ENCODE measurements at regions not wholly inside any gene's neighbourhood (a gene's known extent, or its start where the extent isn't known, plus 50 kb on each side); places are given as distances from the start of the nearest gene placed in this dataset.
A peak's percentile ranks its signal among the peaks of the same experiment; 100 is the strongest.

DNA sequence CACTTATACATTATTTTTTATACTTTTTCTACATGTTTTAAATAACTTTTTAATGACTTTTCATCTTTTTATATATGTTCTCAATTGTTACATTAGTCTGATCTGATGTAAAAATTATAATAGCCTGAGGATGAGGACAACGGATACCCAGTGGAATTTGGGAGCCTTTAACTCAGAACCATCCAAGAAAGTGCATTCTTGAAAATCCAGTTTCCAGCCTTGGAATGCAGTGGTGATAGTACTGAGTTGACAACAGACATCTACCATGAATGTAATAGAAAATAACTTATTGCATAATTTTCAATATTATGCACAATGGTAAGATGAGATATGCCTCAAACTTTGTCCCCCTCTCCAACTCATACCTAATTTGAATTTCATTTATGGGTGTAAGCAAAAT, 120.7 kb upstream of the ZC3H15 start:
- Histone ChIP-seq H3K4me3 (no peak overlapping the region), H3K9me3 (no peaks in the 10 kb centered on the region), H3K36me3 (ENCODE audit: low read depth, missing control alignments) (no peaks in the 10 kb centered on the region), H3K27ac (no peak overlapping the region), H3K27me3 (no peaks in the 10 kb centered on the region), H3K4me1 (no peaks in the 10 kb centered on the region)
- TF ChIP-seq, protein P1, sequence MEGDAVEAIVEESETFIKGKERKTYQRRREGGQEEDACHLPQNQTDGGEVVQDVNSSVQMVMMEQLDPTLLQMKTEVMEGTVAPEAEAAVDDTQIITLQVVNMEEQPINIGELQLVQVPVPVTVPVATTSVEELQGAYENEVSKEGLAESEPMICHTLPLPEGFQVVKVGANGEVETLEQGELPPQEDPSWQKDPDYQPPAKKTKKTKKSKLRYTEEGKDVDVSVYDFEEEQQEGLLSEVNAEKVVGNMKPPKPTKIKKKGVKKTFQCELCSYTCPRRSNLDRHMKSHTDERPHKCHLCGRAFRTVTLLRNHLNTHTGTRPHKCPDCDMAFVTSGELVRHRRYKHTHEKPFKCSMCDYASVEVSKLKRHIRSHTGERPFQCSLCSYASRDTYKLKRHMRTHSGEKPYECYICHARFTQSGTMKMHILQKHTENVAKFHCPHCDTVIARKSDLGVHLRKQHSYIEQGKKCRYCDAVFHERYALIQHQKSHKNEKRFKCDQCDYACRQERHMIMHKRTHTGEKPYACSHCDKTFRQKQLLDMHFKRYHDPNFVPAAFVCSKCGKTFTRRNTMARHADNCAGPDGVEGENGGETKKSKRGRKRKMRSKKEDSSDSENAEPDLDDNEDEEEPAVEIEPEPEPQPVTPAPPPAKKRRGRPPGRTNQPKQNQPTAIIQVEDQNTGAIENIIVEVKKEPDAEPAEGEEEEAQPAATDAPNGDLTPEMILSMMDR (IDR thresholded peaks at IDR 0.05) = no peak
- TF ChIP-seq POLR2A (IDR thresholded peaks at IDR 0.05) = no peak
- WGBS, 2 donors = 65 to 76% methylated on average over 1 of the region's 1 CpG
- intact Hi-C loops (cut with DNase I; ENCODE audit: low total_unique reads) = no loop called here
- DNase-seq = no peak

DNA sequence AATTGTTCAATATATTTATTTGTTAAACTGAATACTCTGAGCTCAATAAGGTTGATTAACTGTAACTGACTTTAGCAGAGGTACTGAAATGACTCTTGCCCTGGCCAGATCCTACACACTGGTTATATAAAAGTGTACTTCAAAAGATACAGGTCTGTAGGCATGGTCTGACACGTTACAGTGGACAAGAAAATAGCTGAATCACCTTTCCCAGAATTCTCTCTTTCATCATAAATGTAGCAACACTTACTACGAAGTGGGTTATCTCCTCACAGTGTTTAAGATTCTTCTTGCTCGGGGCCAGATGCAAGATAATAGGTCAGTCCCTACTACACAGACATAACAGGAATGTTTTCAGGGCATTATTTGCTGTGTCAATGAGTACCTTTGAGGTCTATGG, 107.0 kb upstream of the ZC3H15 start:
- intact Hi-C loops (cut with DNase I; ENCODE audit: low total_unique reads) = no loop called here
- TF ChIP-seq, protein P1 (IDR thresholded peaks at IDR 0.05) = no peak
- TF ChIP-seq POLR2A (IDR thresholded peaks at IDR 0.05) = no peak
- no peaks in the 10 kb centered on the region for H3K27me3 ChIP-seq
- peak; percentile 14 for DNase-seq
- no peak overlapping the region for H3K4me3 ChIP-seq
- H3K27ac ChIP-seq = no peak overlapping the region
- H3K36me3 ChIP-seq (ENCODE audit: low read depth, missing control alignments) = no peaks in the 10 kb centered on the region
- 61 to 78% methylated on average over 3 of the region's 3 CpGs for WGBS, 2 donors
- no peaks in the 10 kb centered on the region for H3K9me3 ChIP-seq
- no peaks in the 10 kb centered on the region for H3K4me1 ChIP-seq

DNA sequence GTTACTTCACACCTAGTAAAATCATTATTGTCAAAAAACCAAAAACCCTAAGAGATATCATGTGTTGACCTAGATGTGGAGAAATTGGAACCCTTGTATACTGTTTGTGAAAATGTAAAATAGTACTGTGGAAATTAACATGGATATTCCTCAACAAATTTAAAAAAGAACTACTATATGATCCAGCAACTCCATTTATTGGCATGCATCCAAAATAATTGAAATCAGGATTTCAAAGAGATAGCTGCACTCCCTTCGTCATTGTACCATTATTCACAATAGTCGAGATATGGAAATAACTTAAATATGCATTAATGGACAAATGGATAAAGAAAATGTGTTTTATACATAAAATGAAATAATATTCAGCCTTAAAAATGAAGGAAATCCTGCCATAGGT, 105.3 kb upstream of the ZC3H15 start:
- intact Hi-C loops (cut with DNase I; ENCODE audit: low total_unique reads) = no loop called here

DNA sequence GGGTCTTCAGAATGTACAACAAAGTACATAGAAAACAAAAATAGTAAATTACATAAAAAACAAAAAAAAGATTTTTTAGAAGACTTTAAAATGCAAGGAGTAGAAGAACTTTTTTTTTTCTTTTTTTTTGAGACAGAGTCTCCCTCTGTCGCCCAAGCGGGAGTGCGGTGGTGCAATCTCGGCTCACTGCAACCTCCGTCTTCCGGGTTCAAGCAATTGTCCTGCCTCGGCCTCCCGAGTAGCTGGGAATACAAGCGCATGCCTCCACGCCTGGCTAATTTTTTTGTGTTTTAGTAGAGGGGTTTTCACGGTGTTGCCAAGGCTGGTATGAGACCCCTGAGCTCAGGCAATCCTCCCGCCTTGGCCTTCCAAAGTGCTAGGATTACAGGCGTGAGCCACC, 104.5 kb upstream of the ZC3H15 start:
- Histone ChIP-seq H3K27me3 (no peaks in the 10 kb centered on the region), H3K27ac (no peak overlapping the region), H3K4me1 (no peaks in the 10 kb centered on the region), H3K9me3 (no peaks in the 10 kb centered on the region), H3K36me3 (ENCODE audit: low read depth, missing control alignments) (no peaks in the 10 kb centered on the region), H3K4me3 (no peak overlapping the region)
- DNase-seq = no peak
- TF ChIP-seq, protein P1 (IDR thresholded peaks at IDR 0.05) = no peak
- no peak for TF ChIP-seq POLR2A (IDR thresholded peaks at IDR 0.05)
- WGBS, 2 donors = 60 to 80% methylated on average over 13 of the region's 13 CpGs
- intact Hi-C loops (cut with DNase I; ENCODE audit: low total_unique reads) = no loop called here

More for the DNA sequence above, 105.3 kb upstream of the ZC3H15 start:
- H3K9me3 ChIP-seq = no peaks in the 10 kb centered on the region
- H3K27ac ChIP-seq = no peak overlapping the region
- H3K4me1 ChIP-seq = no peaks in the 10 kb centered on the region
- H3K27me3 ChIP-seq = no peaks in the 10 kb centered on the region
- no peaks in the 10 kb centered on the region for H3K36me3 ChIP-seq (ENCODE audit: low read depth, missing control alignments)
- DNase-seq = no peak
- 73 to 83% methylated on average over 2 of the region's 2 CpGs for WGBS, 2 donors
- no peak for TF ChIP-seq POLR2A (IDR thresholded peaks at IDR 0.05)
- TF ChIP-seq, protein P1 (IDR thresholded peaks at IDR 0.05) = no peak
- H3K4me3 ChIP-seq = no peak overlapping the region

DNA sequence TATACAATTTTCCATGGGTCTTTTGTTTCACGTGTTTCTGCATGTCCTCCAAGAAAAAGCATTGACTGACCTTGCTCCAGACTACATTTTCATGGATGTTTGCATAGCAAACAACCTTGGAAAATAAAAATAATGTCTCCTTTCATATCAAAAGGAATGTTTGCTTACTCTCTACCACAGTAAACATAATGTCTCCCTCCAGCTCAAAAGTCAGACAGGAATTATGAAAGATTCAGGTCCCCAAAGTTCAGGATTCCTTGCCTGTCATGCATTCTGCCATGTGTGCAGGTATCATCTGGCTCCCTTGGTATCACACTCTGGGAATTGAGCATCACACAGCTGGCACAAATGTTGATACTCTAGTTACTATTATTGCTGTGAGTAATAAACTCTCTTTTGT, 103.1 kb upstream of the ZC3H15 start:
- no peaks in the 10 kb centered on the region for H3K36me3 ChIP-seq (ENCODE audit: low read depth, missing control alignments)
- 43 to 53% methylated on average over 1 of the region's 1 CpG for WGBS, 2 donors
- intact Hi-C loops (cut with DNase I; ENCODE audit: low total_unique reads) = no loop called here
- H3K27me3 ChIP-seq = no peaks in the 10 kb centered on the region
- H3K27ac ChIP-seq = no peak overlapping the region
- H3K9me3 ChIP-seq = no peaks in the 10 kb centered on the region
- no peak overlapping the region for H3K4me3 ChIP-seq
- TF ChIP-seq, protein P1 (IDR thresholded peaks at IDR 0.05) = no peak
- TF ChIP-seq POLR2A (IDR thresholded peaks at IDR 0.05) = no peak
- DNase-seq = no peak
- no peaks in the 10 kb centered on the region for H3K4me1 ChIP-seq
